SJSA1 (cell line): ENCODE measurements at regions not wholly inside any gene's neighbourhood (a gene's known extent, or its start where the extent isn't known, plus 50 kb on each side); places are given as distances from the start of the nearest gene placed in this dataset.

Source experiments
- DNase-seq, 2 experiments: peaks; one replicate each; pipeline ENCODE4 v3.0.0-alpha.2; 2015 to 2020; ENCODE audit warnings: low spot score in 2 of 2, low read depth in 1 of 2
- H3K27ac ChIP-seq: fragments of 250-450 bp; sonication (Bioruptor Pico); 2 replicates; pipeline ENCODE4 v1.5.1; 2020; ENCODE audit warnings: mild to moderate bottlenecking, moderate library complexity
- H3K27me3 ChIP-seq: fragments of 250-450 bp; sonication (Bioruptor Pico); replicated peaks from 2 replicates; pipeline ENCODE4 v1.5.1; 2020; ENCODE audit warnings: mild to moderate bottlenecking, moderate library complexity
- H3K36me3 ChIP-seq: fragments of 250-450 bp; sonication (Bioruptor Pico); 2 replicates; pipeline ENCODE4 v1.5.1; 2020; ENCODE audit warnings: mild to moderate bottlenecking
- H3K4me1 ChIP-seq: fragments of 250-450 bp; sonication (Bioruptor Pico); replicated peaks from 2 replicates; pipeline ENCODE4 v1.6.1; 2021; ENCODE audit warnings: mild to moderate bottlenecking
- H3K4me3 ChIP-seq: fragments of 250-450 bp; sonication (Bioruptor Pico); 2 replicates; pipeline ENCODE4 v1.5.1; 2020; ENCODE audit warnings: mild to moderate bottlenecking
- H3K9me3 ChIP-seq: fragments of 250-450 bp; sonication (Bioruptor Pico); replicated peaks from 2 replicates; pipeline ENCODE4 v1.5.1; 2020; ENCODE audit warnings: mild to moderate bottlenecking

- Histone ChIP-seq H3K9me3 (no peaks in the 10 kb centered on the region), H3K36me3 (no peaks in the 10 kb centered on the region), H3K4me3 (no peak overlapping the region), H3K27ac (peak overlapping the region; percentile 70; the same call in 1 of the 2 replicates), H3K27me3 (no peaks in the 10 kb centered on the region), H3K4me1 (peaks cover 48% of the 10 kb centered on the region)
- DNase-seq = no peak
Measured at GRCh38 chr5:9713959-9714586, 83.9 kb upstream of the TAS2R1 start.

GRCh38 chr5:9713356-9713755, 83.2 kb upstream of the TAS2R1 start:
- Histone ChIP-seq H3K4me1 (peaks cover 48% of the 10 kb centered on the region), H3K4me3 (no peak overlapping the region), H3K36me3 (no peaks in the 10 kb centered on the region), H3K9me3 (no peaks in the 10 kb centered on the region), H3K27ac (peak overlapping the region; percentile 70), H3K27me3 (no peaks in the 10 kb centered on the region)
- DNase-seq = no peak

GRCh38 chr5:9712911-9713310, 82.8 kb upstream of the TAS2R1 start:
- Histone ChIP-seq H3K4me1 (peaks cover 48% of the 10 kb centered on the region), H3K27me3 (no peaks in the 10 kb centered on the region), H3K36me3 (no peaks in the 10 kb centered on the region), H3K4me3 (no peak overlapping the region), H3K9me3 (no peaks in the 10 kb centered on the region), H3K27ac (peak overlapping the region; percentile 70)
- DNase-seq = peak in 1 of 2 experiments; percentile 63

GRCh38 chr5:9712506-9712905, 82.4 kb upstream of the TAS2R1 start:
- Histone ChIP-seq H3K9me3 (no peaks in the 10 kb centered on the region), H3K27ac (peak overlapping the region; percentile 70), H3K4me3 (no peak overlapping the region), H3K36me3 (no peaks in the 10 kb centered on the region), H3K27me3 (no peaks in the 10 kb centered on the region), H3K4me1 (peaks cover 50% of the 10 kb centered on the region)
- peak; percentile 81 to 83 for DNase-seq

- Histone ChIP-seq H3K4me1 (peaks cover 28% of the 10 kb centered on the region), H3K4me3 (no peak overlapping the region), H3K27ac (no peak overlapping the region), H3K27me3 (no peaks in the 10 kb centered on the region), H3K9me3 (no peaks in the 10 kb centered on the region), H3K36me3 (no peaks in the 10 kb centered on the region)
- DNase-seq = no peak
Measured at GRCh38 chr5:9710069-9710468, 79.9 kb upstream of the TAS2R1 start.

GRCh38 chr5:9707732-9708462, 77.7 kb upstream of the TAS2R1 start:
- peaks cover 14% of the 10 kb centered on the region for H3K4me1 ChIP-seq

GRCh38 chr5:9699681-9700080, 69.5 kb upstream of the TAS2R1 start:
- peak in 1 of 2 experiments; percentile 29 for DNase-seq
- H3K4me1 ChIP-seq = peaks cover 27% of the 10 kb centered on the region
- H3K36me3 ChIP-seq = no peaks in the 10 kb centered on the region
- peak overlapping the region; percentile 82 for H3K27ac ChIP-seq
- H3K4me3 ChIP-seq = no peak overlapping the region
- no peaks in the 10 kb centered on the region for H3K9me3 ChIP-seq
- no peaks in the 10 kb centered on the region for H3K27me3 ChIP-seq

More at GRCh38 chr5:9707732-9708462, 77.7 kb upstream of the TAS2R1 start:
- no peaks in the 10 kb centered on the region for H3K27me3 ChIP-seq
- H3K36me3 ChIP-seq = no peaks in the 10 kb centered on the region
- H3K9me3 ChIP-seq = no peaks in the 10 kb centered on the region
- H3K4me3 ChIP-seq = no peak overlapping the region
- no peak overlapping the region for H3K27ac ChIP-seq
- no peak for DNase-seq

GRCh38 chr5:9698841-9699240, 68.7 kb upstream of the TAS2R1 start:
- no peak for DNase-seq
- Histone ChIP-seq H3K27ac (peak overlapping the region; percentile 82), H3K9me3 (no peaks in the 10 kb centered on the region), H3K27me3 (no peaks in the 10 kb centered on the region), H3K4me1 (peaks cover 27% of the 10 kb centered on the region), H3K4me3 (no peak overlapping the region), H3K36me3 (no peaks in the 10 kb centered on the region)

- Histone ChIP-seq H3K4me3 (no peak overlapping the region), H3K36me3 (no peaks in the 10 kb centered on the region), H3K4me1 (peaks cover 27% of the 10 kb centered on the region), H3K9me3 (no peaks in the 10 kb centered on the region), H3K27me3 (no peaks in the 10 kb centered on the region), H3K27ac (peak overlapping the region; percentile 82)
- peak; percentile 88 to 97 for DNase-seq
Measured at GRCh38 chr5:9698125-9698826, 68.1 kb upstream of the TAS2R1 start.

- Histone ChIP-seq H3K4me1 (peaks cover 3% of the 10 kb centered on the region), H3K9me3 (no peaks in the 10 kb centered on the region), H3K36me3 (no peaks in the 10 kb centered on the region), H3K4me3 (no peak overlapping the region), H3K27ac (no peak overlapping the region), H3K27me3 (no peaks in the 10 kb centered on the region)
- DNase-seq = no peak
Measured at GRCh38 chr5:9692576-9692975, 62.4 kb upstream of the TAS2R1 start.

- Histone ChIP-seq H3K4me1 (peaks cover 7% of the 10 kb centered on the region), H3K9me3 (no peaks in the 10 kb centered on the region), H3K27ac (no peak overlapping the region), H3K36me3 (no peaks in the 10 kb centered on the region), H3K27me3 (no peaks in the 10 kb centered on the region), H3K4me3 (no peak overlapping the region)
- DNase-seq = no peak
Measured at GRCh38 chr5:9691261-9691660, 61.1 kb upstream of the TAS2R1 start.

- H3K9me3 ChIP-seq = no peaks in the 10 kb centered on the region
- no peak overlapping the region for H3K4me3 ChIP-seq
- peaks cover 13% of the 10 kb centered on the region for H3K4me1 ChIP-seq
- no peaks in the 10 kb centered on the region for H3K27me3 ChIP-seq
- DNase-seq = no peak
- no peak overlapping the region for H3K27ac ChIP-seq
- H3K36me3 ChIP-seq = no peaks in the 10 kb centered on the region
Measured at GRCh38 chr5:9690751-9691150, 60.6 kb upstream of the TAS2R1 start.

GRCh38 chr5:9686216-9686615, 56.1 kb upstream of the TAS2R1 start:
- no peaks in the 10 kb centered on the region for H3K27me3 ChIP-seq
- H3K4me1 ChIP-seq = peaks cover 13% of the 10 kb centered on the region
- H3K36me3 ChIP-seq = no peaks in the 10 kb centered on the region
- no peak overlapping the region for H3K4me3 ChIP-seq
- H3K9me3 ChIP-seq = no peaks in the 10 kb centered on the region
- H3K27ac ChIP-seq = peak overlapping the region; percentile 62
- DNase-seq = peak; percentile 68 to 81

- H3K4me1 ChIP-seq = peaks cover 10% of the 10 kb centered on the region
- DNase-seq = no peak
- no peak overlapping the region for H3K4me3 ChIP-seq
- H3K27ac ChIP-seq = no peak overlapping the region
- no peaks in the 10 kb centered on the region for H3K27me3 ChIP-seq
- no peaks in the 10 kb centered on the region for H3K36me3 ChIP-seq
- H3K9me3 ChIP-seq = no peaks in the 10 kb centered on the region
Measured at GRCh38 chr5:9681706-9682105, 51.6 kb upstream of the TAS2R1 start.
